ENCODE measurements at regions not wholly inside any gene's neighbourhood (a gene's known extent, or its start where the extent isn't known, plus 50 kb on each side); places are given as distances from the start of the nearest gene placed in this dataset.
"Not testable (repeated sequence)": the region's sequence is repeated elsewhere in the genome, so short reads cannot be mapped to it uniquely, and the experiment has no call there.

- H3K4me3 ChIP-seq (ENCODE audit: low read depth, low read length), result no peak overlapping the region
- TF ChIP-seq, protein P1, sequence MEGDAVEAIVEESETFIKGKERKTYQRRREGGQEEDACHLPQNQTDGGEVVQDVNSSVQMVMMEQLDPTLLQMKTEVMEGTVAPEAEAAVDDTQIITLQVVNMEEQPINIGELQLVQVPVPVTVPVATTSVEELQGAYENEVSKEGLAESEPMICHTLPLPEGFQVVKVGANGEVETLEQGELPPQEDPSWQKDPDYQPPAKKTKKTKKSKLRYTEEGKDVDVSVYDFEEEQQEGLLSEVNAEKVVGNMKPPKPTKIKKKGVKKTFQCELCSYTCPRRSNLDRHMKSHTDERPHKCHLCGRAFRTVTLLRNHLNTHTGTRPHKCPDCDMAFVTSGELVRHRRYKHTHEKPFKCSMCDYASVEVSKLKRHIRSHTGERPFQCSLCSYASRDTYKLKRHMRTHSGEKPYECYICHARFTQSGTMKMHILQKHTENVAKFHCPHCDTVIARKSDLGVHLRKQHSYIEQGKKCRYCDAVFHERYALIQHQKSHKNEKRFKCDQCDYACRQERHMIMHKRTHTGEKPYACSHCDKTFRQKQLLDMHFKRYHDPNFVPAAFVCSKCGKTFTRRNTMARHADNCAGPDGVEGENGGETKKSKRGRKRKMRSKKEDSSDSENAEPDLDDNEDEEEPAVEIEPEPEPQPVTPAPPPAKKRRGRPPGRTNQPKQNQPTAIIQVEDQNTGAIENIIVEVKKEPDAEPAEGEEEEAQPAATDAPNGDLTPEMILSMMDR (IDR thresholded peaks at IDR 0.05; ENCODE audit: low read depth, low read length), result no peak
These were observed 877.0 kb downstream of the NR2F1-AS1 start for GRCh38 chr5:92703976-92704375.

- TF ChIP-seq, protein P1 (IDR thresholded peaks at IDR 0.05; ENCODE audit: low read depth, low read length), result no peak
- no peak overlapping the region for H3K4me3 ChIP-seq (ENCODE audit: low read depth, low read length)
These were observed 885.7 kb downstream of the NR2F1-AS1 start for GRCh38 chr5:92695123-92696003.

DNA sequence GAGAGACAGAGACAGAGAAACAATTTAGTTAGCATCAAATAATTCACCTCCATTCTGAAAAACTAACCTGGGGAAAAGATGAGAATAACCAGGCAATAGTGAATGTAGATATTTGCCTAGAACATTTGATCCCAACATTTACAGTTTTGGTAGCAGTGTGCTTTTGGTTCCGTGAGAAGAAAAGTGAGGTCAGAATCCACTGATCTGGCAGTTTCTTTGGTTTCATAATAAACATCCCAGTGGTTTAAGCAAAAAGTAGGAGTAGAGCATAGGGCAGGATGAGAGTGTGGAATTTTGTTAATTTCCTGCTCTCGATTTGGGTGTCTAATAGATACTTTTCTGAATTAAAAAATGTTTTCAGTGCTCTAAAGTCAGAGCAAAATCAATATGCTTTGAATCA lies 887.0 kb downstream of the NR2F1-AS1 start:
- no peak overlapping the region for H3K4me3 ChIP-seq (ENCODE audit: low read depth, low read length)

DNA sequence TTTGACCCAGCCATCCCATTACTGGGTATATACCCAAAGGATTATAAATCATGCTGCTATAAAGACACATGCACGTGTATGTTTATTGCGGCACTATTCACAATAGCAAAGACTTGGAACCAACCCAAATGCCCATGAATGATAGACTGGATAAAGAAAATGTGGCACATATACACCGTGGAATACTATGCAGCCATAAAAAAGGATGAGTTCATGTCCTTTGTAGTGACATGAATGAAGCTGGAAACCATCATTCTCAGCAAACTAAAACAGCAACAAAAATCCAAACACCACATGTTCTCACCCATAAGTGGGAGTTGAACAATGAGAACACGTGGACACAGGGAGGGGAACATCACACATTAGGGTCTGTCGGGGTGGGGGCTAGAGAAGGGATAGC lies 889.1 kb downstream of the NR2F1-AS1 start:
- not testable (repeated sequence) for H3K4me3 ChIP-seq (ENCODE audit: low read depth, low read length)

More for the DNA sequence above, 887.0 kb downstream of the NR2F1-AS1 start:
- TF ChIP-seq, protein P1 (IDR thresholded peaks at IDR 0.05; ENCODE audit: low read depth, low read length), result no peak

DNA sequence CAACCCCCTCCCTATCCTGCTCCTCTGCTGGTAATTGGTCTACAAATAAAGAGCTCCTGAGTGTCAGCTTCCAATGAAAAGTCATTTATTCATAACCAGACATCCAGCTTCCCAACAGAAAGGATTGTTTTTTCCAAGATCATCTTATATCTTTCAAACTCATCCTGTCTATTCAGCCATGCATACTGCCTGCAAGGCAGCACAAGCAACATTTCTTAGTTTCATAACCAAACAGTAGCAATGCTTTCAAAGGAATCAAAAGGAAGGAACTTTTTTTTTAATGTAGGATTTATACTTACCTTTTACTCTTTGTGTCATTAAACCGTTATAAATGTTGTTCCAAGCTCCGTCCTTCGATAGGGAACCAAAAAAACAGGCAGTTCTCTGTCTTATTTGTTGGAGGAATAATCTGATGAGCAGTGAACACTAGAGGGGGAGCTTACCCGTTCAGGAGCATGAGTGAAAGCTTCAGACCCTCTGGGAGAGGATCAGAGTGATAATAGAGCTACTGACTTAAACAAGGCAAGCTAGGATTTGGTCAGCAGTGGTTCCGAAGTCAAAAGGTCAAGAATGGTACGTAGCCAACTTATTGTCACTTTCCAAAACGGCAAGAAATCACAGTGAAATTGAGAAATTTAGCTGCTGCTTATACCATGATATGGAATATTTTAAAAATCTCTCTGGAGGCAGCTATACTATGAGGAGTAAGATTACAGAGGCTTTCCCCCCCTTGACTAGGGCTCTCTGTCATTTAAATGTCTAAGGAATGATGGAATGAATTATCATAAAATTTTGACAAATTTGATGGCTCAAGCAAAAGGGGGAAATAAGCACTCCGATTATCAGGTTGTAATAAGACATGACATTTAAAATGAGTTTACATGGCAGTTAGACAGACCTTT lies 892.9 kb downstream of the NR2F1-AS1 start:
- H3K4me3 ChIP-seq (ENCODE audit: low read depth, low read length), result no peak overlapping the region
- TF ChIP-seq, protein P1 (IDR thresholded peaks at IDR 0.05; ENCODE audit: low read depth, low read length), result no peak

DNA sequence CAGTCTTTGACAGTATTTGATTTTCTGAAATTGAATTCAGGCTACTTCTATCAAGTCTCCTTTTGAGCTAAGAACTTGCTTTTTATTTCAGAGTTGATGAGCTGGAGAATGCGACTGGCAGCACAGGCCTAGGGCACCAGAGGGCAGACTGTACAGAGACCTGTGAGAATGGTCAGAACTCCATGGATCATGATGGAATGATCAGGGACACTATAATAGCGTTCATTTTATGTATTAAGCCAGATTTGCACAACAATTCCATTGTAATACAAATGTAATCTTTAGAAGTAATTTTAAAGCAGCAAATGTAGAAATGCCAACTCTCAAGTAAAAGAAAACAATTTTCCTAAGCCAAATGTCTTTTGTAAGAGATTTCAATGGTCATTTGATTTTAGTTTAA lies 902.4 kb downstream of the NR2F1-AS1 start:
- no peak overlapping the region for H3K4me3 ChIP-seq (ENCODE audit: low read depth, low read length)
- TF ChIP-seq, protein P1 (IDR thresholded peaks at IDR 0.05; ENCODE audit: low read depth, low read length), result 0 out of 2 replicates have a peak, but pooled peaks have one; percentile 10

- no peak overlapping the region for H3K4me3 ChIP-seq (ENCODE audit: low read depth, low read length)
- TF ChIP-seq, protein P1 (IDR thresholded peaks at IDR 0.05; ENCODE audit: low read depth, low read length), result no peak
These were observed 904.5 kb downstream of the NR2F1-AS1 start for GRCh38 chr5:92676215-92677165.

Measured in WI38 (cell line).